ENCODE measurements at regions not wholly inside any gene's neighbourhood (a gene's known extent, or its start where the extent isn't known, plus 50 kb on each side); places are given as distances from the start of the nearest gene placed in this dataset.
"Not testable (repeated sequence)": the region's sequence is repeated elsewhere in the genome, so short reads cannot be mapped to it uniquely, and the experiment has no call there.

DNA sequence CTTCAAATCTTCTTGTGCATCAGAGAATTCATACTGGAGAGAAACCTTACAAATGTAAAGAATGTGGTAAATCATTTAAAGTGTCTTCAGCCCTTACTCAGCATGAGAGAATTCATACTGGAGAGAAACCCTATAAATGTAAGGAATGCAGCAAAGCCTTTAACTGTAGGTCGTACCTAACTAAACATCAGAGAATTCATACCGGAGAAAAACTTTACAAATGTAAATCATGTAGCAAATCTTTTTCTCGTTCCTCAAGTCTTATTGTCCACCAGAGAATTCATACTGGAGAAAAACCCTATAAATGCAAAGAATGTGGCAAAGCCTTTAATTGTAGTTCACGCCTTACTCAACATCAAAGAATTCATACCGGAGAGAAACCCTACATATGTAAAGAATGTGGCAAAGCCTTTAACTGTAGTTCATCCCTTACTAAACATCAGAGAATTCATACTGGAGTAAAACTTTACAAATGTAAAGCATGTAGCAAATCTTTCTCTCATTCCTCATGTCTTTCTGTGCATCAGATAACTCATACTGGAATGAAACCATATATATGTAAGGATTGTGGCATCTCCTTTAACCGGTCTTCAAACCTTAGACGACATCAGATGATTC is 118.5 kb upstream of the ZNF267 start:
- no peak for DNase-seq (ENCODE audit: low spot score)

DNA sequence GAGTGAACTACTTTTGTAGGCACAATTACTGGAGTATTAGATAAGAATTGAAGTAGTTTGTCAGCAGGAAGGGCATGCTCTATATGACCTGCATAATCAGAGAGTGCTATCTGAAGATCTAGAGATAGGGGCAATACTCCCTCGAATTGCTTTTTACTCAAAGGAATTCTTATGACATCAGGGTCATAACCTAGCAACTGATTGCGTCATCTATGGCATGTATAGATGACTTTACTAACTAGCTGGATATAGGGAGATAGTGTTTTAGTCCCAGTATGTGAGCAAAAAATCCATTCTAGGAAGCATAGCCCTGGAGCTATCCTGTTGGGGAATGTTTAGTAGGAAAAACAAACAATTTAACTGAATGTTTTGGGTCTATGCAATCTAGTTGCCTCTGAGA is 109.5 kb upstream of the ZNF267 start:
- DNase-seq (ENCODE audit: low spot score): no peak

GRCh38 chr16:31767267-31767666 is 106.3 kb upstream of the ZNF267 start:
- DNase-seq (ENCODE audit: low spot score): no peak

DNA sequence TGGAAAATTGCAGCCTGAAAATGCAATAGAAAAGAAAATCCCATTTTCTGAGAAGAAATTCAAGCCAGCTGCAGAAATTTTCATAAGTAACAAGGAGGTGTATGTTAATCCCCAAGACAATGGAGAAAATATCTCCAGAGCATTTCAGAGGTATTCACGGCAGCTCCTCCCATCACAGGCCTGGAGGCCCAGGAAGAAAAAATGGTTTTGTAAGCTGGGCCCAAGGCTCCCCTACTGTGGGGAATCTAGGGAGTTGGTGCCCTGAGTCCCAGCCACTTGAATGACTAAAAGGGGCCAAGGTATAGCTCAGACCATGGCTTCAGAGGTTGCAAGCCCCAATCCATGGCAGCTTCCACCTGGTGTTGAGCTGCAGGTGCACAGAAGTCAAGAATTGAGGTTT is 93.3 kb upstream of the ZNF267 start:
- no peak for DNase-seq (ENCODE audit: low spot score)

GRCh38 chr16:31785126-31785525 is 88.5 kb upstream of the ZNF267 start:
- no peak for DNase-seq (ENCODE audit: low spot score)

DNA sequence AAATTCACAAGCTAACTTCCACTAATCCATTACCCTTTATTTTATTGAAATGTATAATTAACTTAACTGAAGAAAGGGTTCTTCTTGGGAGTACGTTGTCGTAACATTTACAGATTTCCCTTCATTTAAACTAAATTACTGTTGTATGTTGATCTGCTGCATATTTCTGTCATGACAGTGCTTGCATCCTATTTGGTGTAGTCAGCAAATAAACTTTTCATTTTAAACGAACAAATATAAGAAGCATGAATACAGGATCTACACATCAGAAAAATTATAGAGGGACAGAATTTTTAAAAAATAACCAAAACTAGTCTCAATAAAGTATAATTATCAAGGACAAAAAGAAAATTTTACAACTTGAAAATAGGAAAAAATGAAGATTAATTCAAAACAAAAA is 66.5 kb upstream of the ZNF267 start:
- no peak for DNase-seq (ENCODE audit: low spot score)

GRCh38 chr16:31810863-31811262 is 62.7 kb upstream of the ZNF267 start:
- DNase-seq (ENCODE audit: low spot score): no peak

- DNase-seq (ENCODE audit: low spot score): not testable (repeated sequence)
Observed at GRCh38 chr16:31816141-31816540, 57.5 kb upstream of the ZNF267 start.

DNA sequence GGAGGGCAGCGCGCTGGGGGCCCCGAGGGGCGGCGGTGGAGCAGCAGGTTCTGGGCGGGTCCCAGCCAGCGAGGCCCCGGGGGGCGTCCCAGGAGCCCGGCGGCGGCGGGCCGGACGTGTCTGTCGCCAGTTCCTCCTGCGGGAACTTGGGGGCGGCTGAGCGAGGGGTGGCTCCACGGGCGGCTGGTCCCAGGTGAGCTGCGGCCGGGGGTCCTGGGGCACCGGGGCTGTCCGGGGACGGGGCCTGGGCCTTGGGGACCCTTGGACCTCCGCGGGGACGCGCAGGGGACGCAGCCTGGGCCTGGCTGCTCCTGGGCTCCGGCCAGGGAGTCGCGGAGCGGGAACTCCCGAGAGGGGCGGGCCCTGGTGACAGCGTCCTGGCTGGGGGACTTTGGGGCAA is 54.2 kb upstream of the ZNF267 start:
- no peak for DNase-seq (ENCODE audit: low spot score)

DNA sequence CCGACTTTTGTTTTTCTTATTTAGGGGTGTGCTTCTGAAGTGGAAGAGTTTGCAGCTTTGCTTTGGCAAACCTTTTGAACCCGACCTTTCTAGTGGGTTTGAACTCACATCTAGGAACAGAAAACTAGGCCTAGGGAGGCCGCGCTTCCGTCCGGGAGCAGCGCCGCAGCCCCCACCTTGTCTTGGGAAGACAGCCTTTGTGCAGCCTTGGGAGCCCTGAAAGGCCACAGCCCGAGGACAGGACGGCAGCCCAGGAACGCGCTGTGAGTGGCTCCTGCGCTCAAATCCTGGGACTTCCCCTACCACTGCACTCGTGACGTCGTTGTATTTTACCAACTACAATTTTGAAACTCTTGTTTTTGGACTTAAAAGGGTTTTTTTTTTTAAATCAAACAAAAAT is 53.7 kb upstream of the ZNF267 start:
- DNase-seq (ENCODE audit: low spot score): no peak

All from CD4-positive, alpha-beta T cell treated with Interleukin-15 for 4 hours (primary cell).